T-cell (primary cell): ENCODE measurements at regions not wholly inside any gene's neighbourhood (a gene's known extent, or its start where the extent isn't known, plus 50 kb on each side); places are given as distances from the start of the nearest gene placed in this dataset.
A peak's percentile ranks its signal among the peaks of the same experiment; 100 is the strongest.

Source experiments
- ATAC-seq, 4 experiments: fragments of 200-7000 bp in 3 of 4; fragments of 150-1000 bp in 1 of 4; cut with Tn5 transposase; replicated peaks in 1 of 4; 1 replicate in 3 of 4; 2 replicates in 1 of 4; pipeline ENCODE4 v1.10.0; 2021; ENCODE audit warnings: moderate library complexity in 3 of 4, mild to moderate bottlenecking in 2 of 4, moderate number of reproducible peaks in 1 of 4
- CTCF ChIA-PET, 2 donors: fragments of 300-600 bp; sonication (Branson Sonifier 250); formaldehyde crosslinking; loops; one replicate each; lab custom pipeline; 2022; ENCODE audit warnings: antibody characterized with exemption in 2 of 2; lab: Charles Lee
- POLR2A ChIA-PET, 2 donors: fragments of 300-600 bp; sonication (Branson Sonifier 250); formaldehyde crosslinking; loops; one replicate each; lab custom pipeline; 2022; ENCODE audit warnings: antibody characterized with exemption in 2 of 2; lab: Charles Lee
- DNase-seq, 35 experiments: peaks; one replicate each; pipeline versions ENCODE4 v3.0.0 to v3.0.0-alpha.2; 2013 to 2023
- H3K27ac ChIP-seq: one replicate; pipeline ENCODE4 v1.5.1; 2013; ENCODE audit warnings: low read length
- H3K27me3 ChIP-seq, 2 experiments: replicated peaks in 1 of 2; 1 replicate in 1 of 2; 2 replicates in 1 of 2; pipeline versions ENCODE4 v1.6.1 to v1.7.0; 2013; ENCODE audit warnings: low read length in 1 of 2, mixed read lengths in 1 of 2; ENCODE audit not compliant: control insufficient read depth in 2 of 2, insufficient read depth in 2 of 2; ENCODE audit errors: extremely low read depth in 1 of 2
- H3K36me3 ChIP-seq, 2 donors: 1 replicate in 1 of 2; 2 replicates in 1 of 2; pipeline versions ENCODE4 v1.6.1 to v1.7.0; 2013; ENCODE audit warnings: low read length in 1 of 2; ENCODE audit not compliant: control insufficient read depth in 2 of 2, insufficient read depth in 1 of 2; ENCODE audit errors: extremely low read depth in 1 of 2
- H3K4me1 ChIP-seq, 2 experiments: 1 replicate in 1 of 2; 2 replicates in 1 of 2; pipeline versions ENCODE4 v1.6.1 to v1.7.0; 2013; ENCODE audit warnings: low read length in 2 of 2, mixed read lengths in 1 of 2; ENCODE audit not compliant: insufficient read depth in 2 of 2, control insufficient read depth in 1 of 2; ENCODE audit errors: extremely low read depth in 1 of 2
- H3K4me3 ChIP-seq, 2 donors: 1 replicate in 1 of 2; 2 replicates in 1 of 2; pipeline versions ENCODE4 v1.5.1 to v1.7.0; 2013; ENCODE audit warnings: mild to moderate bottlenecking in 2 of 2, low read length in 1 of 2, moderate library complexity in 1 of 2; ENCODE audit not compliant: control insufficient read depth in 1 of 2; ENCODE audit errors: extremely low read depth in 1 of 2
- H3K9me3 ChIP-seq: 2 replicates; pipeline ENCODE4 v1.7.0; 2013
- H3K27ac Mint-ChIP-seq, 2 donors: one replicate each; pipeline ENCODE4 v1.8.0; 2020 to 2021; ENCODE audit warnings: mild to moderate bottlenecking in 2 of 2, mixed read lengths in 2 of 2
- H3K27me3 Mint-ChIP-seq, 2 donors: one replicate each; pipeline ENCODE4 v1.8.0; 2021 to 2022; ENCODE audit warnings: mixed read lengths in 2 of 2
- H3K36me3 Mint-ChIP-seq: one replicate; pipeline ENCODE4 v1.8.0; 2021; ENCODE audit warnings: mixed read lengths
- H3K4me1 Mint-ChIP-seq, 3 donors: one replicate each; pipeline ENCODE4 v1.8.0; 2020 to 2022; ENCODE audit warnings: mixed read lengths in 3 of 3, mild to moderate bottlenecking in 1 of 3
- H3K4me3 Mint-ChIP-seq, 3 donors: one replicate each; pipeline ENCODE4 v1.8.0; 2020 to 2022; ENCODE audit warnings: mild to moderate bottlenecking in 3 of 3, mixed read lengths in 3 of 3, moderate library complexity in 3 of 3
- H3K9me3 Mint-ChIP-seq, 3 donors: one replicate each; pipeline ENCODE4 v1.8.0; 2020 to 2022; ENCODE audit warnings: mixed read lengths in 3 of 3
- WGBS: methylation state at CpG from one replicate; pipeline ENCODE4 v1.1.5; 2013; ENCODE audit warnings: missing lambda C conversion rate; ENCODE audit not compliant: insufficient coverage; 5-methylcytosine and 5-hydroxymethylcytosine counted together

DNA sequence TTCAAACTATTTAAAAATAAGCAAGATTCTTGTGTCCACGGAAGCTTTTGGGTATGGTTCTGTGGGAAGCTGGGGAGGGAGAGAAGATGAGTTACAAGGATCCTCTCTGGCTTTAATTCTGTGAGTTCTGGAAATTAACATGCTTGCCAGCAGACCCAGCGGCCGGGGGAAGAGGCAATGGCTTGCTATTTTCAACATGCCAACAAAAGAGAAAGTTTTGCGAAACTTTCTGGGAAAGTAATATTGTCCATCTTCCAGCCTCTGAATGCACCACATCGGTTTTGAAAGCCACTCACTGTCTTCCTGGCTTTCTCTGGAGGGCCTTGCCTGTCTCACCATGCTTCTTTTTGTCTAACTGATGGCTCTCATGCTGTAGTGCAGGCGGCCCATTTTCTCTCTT is 85.7 kb downstream of the EN1 start:
- no peaks in the 10 kb centered on the region for H3K4me1 Mint-ChIP-seq
- no peaks in the 10 kb centered on the region for H3K36me3 ChIP-seq
- CTCF ChIA-PET: no interaction called here
- no peaks in the 10 kb centered on the region for H3K4me1 ChIP-seq
- H3K9me3 ChIP-seq: no peaks in the 10 kb centered on the region
- H3K4me3 Mint-ChIP-seq: no peak overlapping the region
- H3K27ac Mint-ChIP-seq: no peak overlapping the region
- no peak for ATAC-seq
- no peaks in the 10 kb centered on the region for H3K36me3 Mint-ChIP-seq
- POLR2A ChIA-PET: no interaction called here
- no peaks in the 10 kb centered on the region for H3K9me3 Mint-ChIP-seq
- no peak overlapping the region for H3K27ac ChIP-seq
- peaks cover 4 to 9% of the 10 kb centered on the region in 2 experiments for H3K27me3 ChIP-seq
- WGBS: 83% methylated on average over 5 of the region's 6 CpGs
- DNase-seq: no peak
- peaks cover 39 to 56% of the 10 kb centered on the region in 2 donors for H3K27me3 Mint-ChIP-seq
- no peak overlapping the region for H3K4me3 ChIP-seq

DNA sequence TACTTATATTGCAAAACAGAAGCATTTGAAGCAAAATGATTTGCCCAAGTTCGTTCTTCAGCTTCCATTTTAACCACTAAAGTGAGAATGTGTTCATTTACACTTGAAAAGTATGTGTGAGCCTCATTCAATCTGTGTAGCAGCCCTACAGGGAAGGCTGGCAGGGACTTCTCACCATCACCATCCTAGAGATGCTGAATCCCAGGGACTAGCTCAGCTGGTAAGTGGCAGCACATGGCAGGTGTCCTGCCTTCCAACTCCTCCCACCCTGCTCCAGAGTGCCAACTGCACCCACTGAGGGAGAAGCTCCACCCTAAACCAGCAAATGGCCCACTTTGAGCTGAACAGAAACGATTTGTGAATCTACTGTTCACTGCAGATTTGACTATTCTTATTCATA is 91.5 kb downstream of the EN1 start:
- Histone ChIP-seq H3K27me3 (peaks cover 0 to 15% of the 10 kb centered on the region in 2 experiments), H3K4me3 (no peak overlapping the region), H3K9me3 (no peaks in the 10 kb centered on the region), H3K27ac (no peak overlapping the region), H3K4me1 (no peaks in the 10 kb centered on the region), H3K36me3 (no peaks in the 10 kb centered on the region)
- CTCF ChIA-PET: no interaction called here
- Mint-ChIP-seq H3K27me3 (peaks cover 24 to 40% of the 10 kb centered on the region in 2 donors), H3K4me1 (no peaks in the 10 kb centered on the region), H3K27ac (no peak overlapping the region), H3K9me3 (no peaks in the 10 kb centered on the region), H3K36me3 (no peaks in the 10 kb centered on the region), H3K4me3 (no peak overlapping the region)
- DNase-seq (no peak), ATAC-seq (peak in 1 of 4 experiments; percentile 11)
- POLR2A ChIA-PET: no interaction called here
- WGBS: no CpG with 5 or more reads among the region's 2 CpGs

DNA sequence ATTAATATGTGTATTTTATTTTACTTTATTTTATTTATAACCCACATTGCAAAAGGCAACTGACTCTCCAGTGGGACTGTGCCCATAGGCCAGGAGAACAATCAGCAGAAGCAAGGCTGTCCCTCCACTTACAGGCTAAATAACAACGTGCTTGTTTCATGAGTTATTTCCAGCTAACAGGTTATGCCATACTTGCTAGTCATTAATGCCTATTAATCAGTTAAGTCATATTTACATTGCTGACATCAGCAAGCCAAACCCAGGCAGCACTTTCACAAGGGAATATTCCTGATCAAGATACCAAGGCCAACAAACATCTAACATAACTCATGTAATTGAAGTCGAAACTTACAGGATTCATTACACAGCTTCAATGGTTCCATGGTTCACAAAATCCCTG is 92.1 kb downstream of the EN1 start:
- no peak for ATAC-seq
- no peak overlapping the region for H3K27ac Mint-ChIP-seq
- Histone ChIP-seq H3K4me3 (no peak overlapping the region), H3K27me3 (peaks cover 0 to 15% of the 10 kb centered on the region in 2 experiments), H3K9me3 (no peaks in the 10 kb centered on the region), H3K4me1 (no peaks in the 10 kb centered on the region), H3K27ac (no peak overlapping the region), H3K36me3 (no peaks in the 10 kb centered on the region)
- WGBS: 57% methylated on average over 2 of the region's 2 CpGs
- no peak for DNase-seq
- no peaks in the 10 kb centered on the region for H3K9me3 Mint-ChIP-seq
- no peak overlapping the region for H3K4me3 Mint-ChIP-seq
- ChIA-PET CTCF (no interaction called here), POLR2A (no interaction called here)
- peaks cover 24 to 36% of the 10 kb centered on the region in 2 donors for H3K27me3 Mint-ChIP-seq
- H3K4me1 Mint-ChIP-seq: no peaks in the 10 kb centered on the region
- H3K36me3 Mint-ChIP-seq: no peaks in the 10 kb centered on the region

DNA sequence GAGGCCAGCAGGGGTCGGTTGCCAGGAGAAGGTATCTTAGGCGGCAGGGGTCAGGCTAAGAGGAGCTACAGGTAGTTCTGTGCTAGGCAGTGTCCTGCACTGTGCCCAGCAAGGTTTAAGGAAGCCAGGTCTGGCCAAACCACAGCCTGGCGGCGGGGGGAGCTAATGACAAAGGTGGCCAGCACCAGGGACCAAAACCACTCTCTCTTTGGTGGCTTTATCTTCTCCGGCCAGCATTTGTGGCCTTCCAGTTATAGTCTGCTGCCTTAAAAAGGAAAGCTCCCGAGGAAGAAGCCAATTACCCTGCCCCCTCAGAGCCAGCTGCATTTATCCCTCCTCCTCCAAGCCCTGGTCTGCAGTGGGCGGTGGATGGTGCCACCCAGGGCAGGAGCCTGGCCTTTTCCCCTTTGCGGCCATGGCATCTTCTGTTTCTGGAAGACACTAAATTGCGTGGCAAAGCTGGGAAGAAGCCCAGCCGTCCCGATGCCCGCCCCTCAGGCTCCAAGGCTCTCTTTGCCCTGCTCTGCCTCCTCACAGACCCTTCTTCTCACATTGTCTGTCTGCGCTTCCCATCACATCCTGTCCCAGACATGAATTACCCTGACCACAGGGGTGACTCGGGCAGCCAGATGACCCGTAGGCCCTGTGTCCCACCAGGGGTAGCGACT is 94.6 kb downstream of the EN1 start:
- POLR2A ChIA-PET: no interaction called here
- Histone ChIP-seq H3K27me3 (peaks cover 0 to 21% of the 10 kb centered on the region in 2 experiments), H3K27ac (no peak overlapping the region), H3K36me3 (no peaks in the 10 kb centered on the region), H3K4me1 (no peaks in the 10 kb centered on the region), H3K9me3 (no peaks in the 10 kb centered on the region), H3K4me3 (no peak overlapping the region)
- Mint-ChIP-seq H3K27ac (no peak overlapping the region), H3K36me3 (no peaks in the 10 kb centered on the region), H3K27me3 (peaks cover 4 to 33% of the 10 kb centered on the region in 2 donors), H3K9me3 (peaks cover 0 to 5% (median 0%) of the 10 kb centered on the region in 3 donors), H3K4me3 (no peak overlapping the region), H3K4me1 (no peaks in the 10 kb centered on the region)
- CTCF ChIA-PET: interaction anchor here in 1 of 2 donors (0.6 kb wide), 1 partner anchor 15 kb away, joined by 3 read pairs; no protein-coding TSS in a partner anchor
- DNase-seq (no peak), ATAC-seq (no peak)
- WGBS: 65% methylated on average over 13 of the region's 16 CpGs

DNA sequence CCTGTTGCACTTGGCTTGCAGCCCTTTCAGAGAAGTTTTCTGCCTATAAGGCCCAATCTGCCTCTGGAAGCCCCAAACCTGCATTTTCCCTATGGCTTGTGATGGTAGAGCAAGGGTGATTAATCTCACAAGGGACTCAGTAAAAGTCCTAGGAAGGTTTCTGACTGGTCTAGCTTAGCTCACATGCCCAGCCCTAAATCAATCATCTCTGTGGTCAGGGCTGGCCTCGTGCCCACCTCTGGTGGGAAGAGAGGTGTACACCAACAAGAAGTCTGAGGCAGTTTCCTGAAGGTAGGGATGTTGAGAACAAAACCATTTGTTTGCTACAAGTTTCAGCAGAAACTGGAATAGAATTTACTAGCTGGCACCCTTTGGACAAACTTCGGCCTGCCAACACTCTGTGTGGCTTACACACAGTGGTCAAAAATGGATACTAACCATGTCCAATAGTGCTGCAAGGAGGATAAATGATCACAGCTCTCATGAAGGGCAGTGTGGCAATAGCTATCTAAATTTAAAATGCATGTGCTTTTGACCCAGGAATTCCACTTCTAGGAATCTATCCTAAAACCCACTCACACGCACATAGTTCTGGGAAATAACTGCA is 96.4 kb downstream of the EN1 start:
- Mint-ChIP-seq H3K36me3 (no peaks in the 10 kb centered on the region), H3K9me3 (peaks cover 0 to 5% (median 0%) of the 10 kb centered on the region in 3 donors), H3K27ac (no peak overlapping the region), H3K27me3 (peaks cover 5 to 21% of the 10 kb centered on the region in 2 donors), H3K4me1 (no peaks in the 10 kb centered on the region), H3K4me3 (no peak overlapping the region)
- DNase-seq (no peak), ATAC-seq (no peak)
- Histone ChIP-seq H3K4me1 (no peaks in the 10 kb centered on the region), H3K4me3 (no peak overlapping the region), H3K27ac (no peak overlapping the region), H3K27me3 (peaks cover 0 to 19% of the 10 kb centered on the region in 2 experiments), H3K36me3 (no peaks in the 10 kb centered on the region), H3K9me3 (no peaks in the 10 kb centered on the region)
- WGBS: 100% methylated on average over 1 of the region's 3 CpGs
- POLR2A ChIA-PET: no interaction called here
- CTCF ChIA-PET: no interaction called here

DNA sequence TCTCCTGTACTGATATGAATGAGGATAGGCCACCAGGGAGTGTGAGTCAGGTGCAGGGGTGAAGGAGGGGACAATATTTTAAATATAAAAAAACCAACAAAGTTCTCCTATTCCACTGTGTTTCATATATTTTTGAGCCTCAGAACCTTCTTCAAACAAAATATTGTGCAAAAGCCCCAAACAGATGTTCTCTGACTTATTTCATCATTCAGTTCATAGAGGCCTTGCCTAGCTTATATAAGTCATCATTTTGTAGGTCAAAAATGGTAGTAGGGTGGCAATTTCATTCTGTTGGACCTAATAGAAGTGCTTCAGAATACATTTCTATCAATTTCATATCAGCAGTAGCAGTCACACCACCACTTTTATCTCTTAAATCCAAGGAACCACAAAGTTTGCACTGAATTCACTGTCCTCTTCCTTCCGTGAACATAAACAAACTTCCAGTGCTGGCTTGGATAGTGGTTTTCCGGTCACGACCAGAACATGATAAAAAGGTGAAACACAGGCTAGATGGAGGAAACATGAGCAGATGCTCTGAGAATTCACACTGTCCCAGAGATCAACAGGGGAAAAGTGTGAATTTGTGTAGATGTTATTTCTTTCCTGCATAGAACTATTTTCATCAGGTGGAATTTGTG is 99.1 kb downstream of the EN1 start:
- Mint-ChIP-seq H3K4me3 (no peak overlapping the region), H3K27me3 (peaks cover 5 to 21% of the 10 kb centered on the region in 2 donors), H3K27ac (no peak overlapping the region), H3K9me3 (peaks cover 4 to 13% (median 9%) of the 10 kb centered on the region in 3 donors), H3K36me3 (no peaks in the 10 kb centered on the region), H3K4me1 (no peaks in the 10 kb centered on the region)
- CTCF ChIA-PET: no interaction called here
- Histone ChIP-seq H3K4me3 (no peak overlapping the region), H3K27me3 (peaks cover 0 to 18% of the 10 kb centered on the region in 2 experiments), H3K9me3 (no peaks in the 10 kb centered on the region), H3K36me3 (no peaks in the 10 kb centered on the region), H3K4me1 (no peaks in the 10 kb centered on the region), H3K27ac (no peak overlapping the region)
- POLR2A ChIA-PET: no interaction called here
- 60% methylated on average over 1 of the region's 3 CpGs for WGBS
- DNase-seq (no peak), ATAC-seq (no peak)
